T47D (cell line): ENCODE measurements at regions not wholly inside any gene's neighbourhood (a gene's known extent, or its start where the extent isn't known, plus 50 kb on each side); places are given as distances from the start of the nearest gene placed in this dataset.
"Not testable (repeated sequence)": the region's sequence is repeated elsewhere in the genome, so short reads cannot be mapped to it uniquely, and the experiment has no call there.

Experiments
- DNase-seq, 2 experiments: peaks; one replicate each; pipeline versions ENCODE4 v3.0.0 to v3.0.0-alpha.2; 2011 to 2012; ENCODE audit warnings: low read depth in 1 of 2, low spot score in 1 of 2
- JUND ChIP-seq: IDR thresholded peaks from 2 replicates; pipeline ENCODE4 v1.6.1; 2012; ENCODE audit warnings: low read depth
- in situ Hi-C: cut with HindIII; loops from 2 replicates; pipeline ENCODE4 v1.10.0; 2016; ENCODE audit warnings: low sequenced_read_pairs, low pct_unique_long_range_greater_than_20kb

DNA sequence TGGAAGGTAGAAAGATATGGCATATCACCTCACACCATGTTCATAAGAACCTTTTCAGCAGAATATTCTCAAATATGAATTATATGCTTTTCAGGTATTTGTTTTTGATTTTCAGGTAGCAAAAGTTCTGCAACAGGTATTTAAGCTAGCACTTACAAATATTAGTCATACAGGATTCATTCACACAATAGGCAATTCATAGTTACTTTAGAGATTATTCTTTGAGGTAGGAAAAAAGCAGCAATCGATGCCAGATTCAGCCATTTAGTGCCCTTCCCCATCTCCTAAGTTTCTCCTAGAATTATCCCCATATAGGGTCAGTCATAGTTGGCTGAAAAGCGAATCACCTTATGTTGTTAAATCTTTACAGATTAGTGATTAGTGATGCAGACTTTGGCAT lies 177.4 kb upstream of the MMADHC start:
- in situ Hi-C loops, result no loop called here
- TF ChIP-seq JUND, result no peak
- DNase-seq, result no peak

DNA sequence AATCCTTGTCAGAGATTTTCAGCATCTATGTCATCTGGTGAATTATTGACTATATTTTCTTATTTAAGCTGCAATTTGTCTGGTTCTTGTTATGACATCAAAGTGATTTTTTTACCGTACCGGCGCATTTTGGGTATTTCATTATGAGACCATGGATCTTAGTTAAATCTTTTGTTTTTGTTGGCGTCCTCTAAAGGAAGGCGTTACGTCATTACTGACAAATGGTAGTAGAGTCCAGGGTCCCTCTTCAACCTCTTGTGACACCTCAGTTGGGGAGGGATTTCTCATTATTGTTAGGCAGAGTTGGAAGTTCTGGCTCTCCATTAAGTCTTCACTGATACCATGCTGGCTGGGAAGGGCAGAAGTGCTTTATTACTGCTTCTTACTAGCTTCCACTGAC lies 175.8 kb upstream of the MMADHC start:
- in situ Hi-C loops, result no loop called here
- no peak for DNase-seq
- TF ChIP-seq JUND, result no peak

DNA sequence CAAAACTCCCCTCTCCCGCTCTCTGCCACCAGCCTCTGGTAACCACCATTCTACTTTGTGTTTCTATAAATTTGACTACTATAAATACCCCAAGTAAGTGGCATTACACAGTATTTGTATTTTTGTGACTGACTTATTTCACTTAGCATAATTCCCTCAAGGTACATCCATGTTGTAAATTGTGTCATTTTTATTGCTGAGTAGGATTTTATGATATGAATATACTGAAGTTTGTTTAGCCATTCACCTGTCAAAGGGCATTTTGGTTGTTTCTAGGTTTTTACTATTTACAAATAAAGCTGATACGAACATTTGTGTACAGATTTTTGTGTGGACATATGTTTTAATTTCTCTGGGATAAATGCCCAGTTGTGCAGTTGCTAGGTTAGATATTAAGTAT lies 174.0 kb upstream of the MMADHC start:
- no peak for TF ChIP-seq JUND
- in situ Hi-C loops, result no loop called here
- DNase-seq, result no peak

DNA sequence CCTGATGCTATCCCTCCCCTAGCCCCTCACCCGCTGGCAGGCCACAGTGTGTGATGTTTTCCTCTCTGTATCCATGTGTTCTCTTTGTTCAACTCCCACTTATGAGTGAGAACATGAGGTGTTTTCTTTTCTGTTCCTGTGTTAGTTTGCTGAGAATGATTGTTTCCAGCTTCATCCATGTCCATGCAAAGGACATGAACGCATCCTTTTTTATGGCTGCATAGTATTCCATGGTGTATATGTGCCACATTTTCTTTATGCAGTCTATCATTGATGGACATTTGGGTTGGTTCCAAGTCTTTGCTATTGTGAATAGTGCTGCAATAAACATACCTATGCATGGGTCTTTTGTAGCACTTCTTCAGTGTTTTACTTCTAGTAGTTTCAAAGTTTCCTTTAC lies 171.8 kb upstream of the MMADHC start:
- DNase-seq, in situ Hi-C loops: not testable (repeated sequence)

- in situ Hi-C loops, DNase-seq: not testable (repeated sequence)
Measured at GRCh38 chr2:149754722-149755121, 167.1 kb upstream of the MMADHC start.

GRCh38 chr2:149747456-149747855 lies 159.9 kb upstream of the MMADHC start:
- no peak for TF ChIP-seq JUND
- no peak for DNase-seq
- in situ Hi-C loops, result no loop called here

- no peak for TF ChIP-seq JUND
- no peak for DNase-seq
- in situ Hi-C loops, result no loop called here
Measured at GRCh38 chr2:149745396-149746230, 158.0 kb upstream of the MMADHC start.

GRCh38 chr2:149744865-149745264 lies 157.3 kb upstream of the MMADHC start:
- no peak for TF ChIP-seq JUND
- in situ Hi-C loops, result no loop called here
- no peak for DNase-seq

- in situ Hi-C loops, result no loop called here
- DNase-seq, result no peak
- no peak for TF ChIP-seq JUND
Measured at GRCh38 chr2:149743842-149744448, 156.4 kb upstream of the MMADHC start.

DNA sequence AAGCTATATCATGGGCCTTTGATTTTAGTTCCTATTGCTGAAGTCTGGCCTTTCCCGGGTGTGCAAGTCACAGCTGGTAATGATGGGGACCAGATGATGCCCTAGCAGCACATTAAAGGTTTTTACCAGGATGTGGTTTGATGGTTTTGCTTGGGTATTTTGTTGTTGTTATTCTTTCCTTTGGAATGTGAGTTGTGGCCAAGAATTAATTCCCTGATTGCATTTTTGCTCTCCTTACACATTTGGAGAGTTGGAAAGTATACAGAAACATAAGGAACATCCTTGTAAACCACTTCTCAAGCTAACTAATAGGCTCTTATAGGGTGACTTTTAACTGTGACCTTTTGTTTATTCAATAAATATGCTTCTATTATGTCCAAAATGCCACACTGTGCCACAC lies 154.1 kb upstream of the MMADHC start:
- DNase-seq, result no peak
- in situ Hi-C loops, result no loop called here
- TF ChIP-seq JUND, result no peak

DNA sequence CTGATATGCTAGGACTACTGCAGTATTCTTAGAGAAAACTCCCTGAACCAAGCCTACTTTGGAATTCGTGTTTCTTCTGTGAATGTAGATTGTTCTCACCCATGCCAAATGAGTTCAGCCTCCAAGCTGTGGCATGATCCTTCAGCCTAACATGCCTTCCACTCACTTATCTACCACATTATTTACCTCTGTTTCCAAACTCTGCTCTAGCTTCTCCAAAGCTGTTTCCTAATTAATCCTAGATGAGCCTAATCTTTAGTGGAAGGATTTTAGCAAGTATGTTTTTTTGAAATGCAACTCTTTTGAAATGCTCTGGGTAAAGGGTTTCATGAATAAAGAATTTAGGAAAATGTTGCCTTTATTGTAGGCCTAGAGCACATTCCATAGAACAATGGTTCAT lies 152.9 kb upstream of the MMADHC start:
- DNase-seq, result no peak
- TF ChIP-seq JUND, result no peak
- in situ Hi-C loops, result no loop called here

DNA sequence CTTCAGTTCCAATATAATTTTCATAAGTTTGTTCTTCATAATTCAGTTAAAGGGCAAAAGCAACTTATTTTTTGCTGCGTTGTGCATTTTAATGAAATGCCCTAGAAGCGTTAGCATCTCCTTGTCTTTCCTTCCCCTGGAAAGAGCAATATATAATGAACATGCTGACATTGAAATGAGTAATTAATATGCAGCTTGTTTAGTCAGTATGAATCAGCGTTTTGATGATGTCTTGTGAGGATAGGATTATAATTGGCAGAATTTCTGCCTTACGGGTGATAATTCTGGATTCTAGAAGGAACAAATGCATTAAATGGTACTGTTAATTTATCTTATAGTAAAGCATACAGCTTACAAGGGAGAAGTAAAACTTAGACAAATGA lies 152.3 kb upstream of the MMADHC start:
- TF ChIP-seq JUND, result no peak
- in situ Hi-C loops, result no loop called here
- DNase-seq, result no peak

GRCh38 chr2:149739171-149739882 lies 151.8 kb upstream of the MMADHC start:
- in situ Hi-C loops, result no loop called here
- TF ChIP-seq JUND, result no peak
- DNase-seq, result no peak

GRCh38 chr2:149738767-149739166 lies 151.2 kb upstream of the MMADHC start:
- TF ChIP-seq JUND, result no peak
- no peak for DNase-seq
- in situ Hi-C loops, result no loop called here
